A673 (cell line): ENCODE measurements at regions not wholly inside any gene's neighbourhood (a gene's known extent, or its start where the extent isn't known, plus 50 kb on each side); places are given as distances from the start of the nearest gene placed in this dataset.

Source experiments
- BruUV-seq: library from RNA; stranded (reverse); fragments of 400-500 nt; replicated peaks from 2 replicates; lab custom pipeline; 2021; lab: Mats Ljungman, UMichigan
- CTCF ChIA-PET: fragments of 300-600 bp; sonication (Branson Sonifier 250); formaldehyde crosslinking; loops from one replicate; lab custom pipeline; 2022; ENCODE audit warnings: antibody characterized with exemption; lab: Charles Lee
- POLR2A ChIA-PET: fragments of 300-600 bp; sonication (Branson Sonifier 250); formaldehyde crosslinking; loops from one replicate; lab custom pipeline; 2022; ENCODE audit warnings: antibody characterized with exemption; ENCODE audit not compliant: low non-redundant PET; lab: Charles Lee
- DNase-seq: peaks from one replicate; pipeline ENCODE4 v3.0.0-alpha.2; 2015; ENCODE audit warnings: low spot score
- H3K27ac ChIP-seq: fragments of 200-600 bp; sonication (generic); 2 replicates; pipeline ENCODE4 v1.5.1; 2016; ENCODE audit warnings: mixed run types, low read depth, mild to moderate bottlenecking, mixed read lengths, antibody characterized with exemption, low read length; ENCODE audit not compliant: poor library complexity, severe bottlenecking
- H3K27me3 ChIP-seq: fragments of 200-600 bp; sonication (generic); replicated peaks from 2 replicates; pipeline ENCODE4 v1.6.1; 2017; ENCODE audit warnings: mixed run types, low read depth, mild to moderate bottlenecking, mixed read lengths, antibody characterized with exemption, low read length; ENCODE audit not compliant: insufficient read depth, poor library complexity
- H3K36me3 ChIP-seq: fragments of 200-600 bp; sonication (generic); 2 replicates; pipeline ENCODE4 v1.6.1; 2016; ENCODE audit warnings: mixed run types, mild to moderate bottlenecking, mixed read lengths, antibody characterized with exemption, low read length; ENCODE audit not compliant: insufficient read depth, poor library complexity, severe bottlenecking
- H3K4me1 ChIP-seq: fragments of 200-600 bp; sonication (generic); 2 replicates; pipeline ENCODE4 v1.6.1; 2017; ENCODE audit warnings: mixed run types, mild to moderate bottlenecking, mixed read lengths, antibody characterized with exemption, low read length; ENCODE audit not compliant: insufficient read depth, poor library complexity, severe bottlenecking
- H3K4me3 ChIP-seq: fragments of 200-600 bp; sonication (generic); 2 replicates; pipeline ENCODE4 v1.5.1; 2016; ENCODE audit warnings: low read depth, mixed run types, mild to moderate bottlenecking, mixed read lengths, low read length; ENCODE audit not compliant: poor library complexity, severe bottlenecking
- H3K9me3 ChIP-seq: fragments of 200-600 bp; sonication (generic); 2 replicates; pipeline ENCODE4 v1.6.1; 2016; ENCODE audit warnings: mixed run types, low read depth, mild to moderate bottlenecking, mixed read lengths, antibody characterized with exemption, low read length; ENCODE audit not compliant: poor library complexity, severe bottlenecking
- CTCF ChIP-seq: fragments of 300-800, 200-600 bp; sonication (generic); conservative IDR thresholded peaks from 2 replicates; pipeline ENCODE4 v1.5.1; 2017; ENCODE audit warnings: low read depth, mild to moderate bottlenecking, antibody characterized with exemption, low read length, moderate library complexity, mixed read lengths
- EZH2 ChIP-seq: fragments of 200-600 bp; sonication (generic); IDR thresholded peaks from 2 replicates; pipeline ENCODE4 v1.6.1; 2017; ENCODE audit warnings: borderline replicate concordance, low read depth, mild to moderate bottlenecking, mixed read lengths, antibody characterized with exemption, low read length; ENCODE audit not compliant: poor library complexity, severe bottlenecking
- intact Hi-C: fragments of 100-400 bp; cut with micrococcal nuclease; formaldehyde crosslinking; loops from one replicate; pipeline ENCODE4 v1.10.0; 2022; ENCODE audit not compliant: unreplicated experiment

DNA sequence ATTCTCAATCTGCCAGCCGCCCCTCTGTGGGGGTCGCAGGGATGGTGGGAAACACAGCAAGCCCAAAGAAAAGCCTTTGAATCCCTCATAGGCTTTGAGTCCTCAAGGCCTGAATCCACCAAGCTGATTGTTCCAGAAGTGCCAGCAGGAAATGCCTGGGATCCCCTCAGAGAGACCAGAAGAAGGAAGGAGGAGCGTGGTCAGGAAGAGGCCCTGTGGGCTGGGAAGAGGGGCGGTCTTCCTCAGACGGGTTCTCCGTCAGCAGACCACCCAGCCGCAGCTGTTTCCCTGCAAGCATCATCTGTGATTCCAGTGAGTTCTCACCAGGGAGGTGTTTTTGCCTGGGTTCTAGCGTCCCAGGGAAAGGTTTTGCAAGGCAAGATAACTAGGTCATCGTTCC, 190.0 kb upstream of the KLF6 start:
- H3K36me3 ChIP-seq: no peaks in the 10 kb centered on the region
- POLR2A ChIA-PET: no interaction called here
- CTCF ChIA-PET: no interaction called here
- no TSS peak for BruUV-seq
- intact Hi-C loops: no loop called here
- H3K27me3 ChIP-seq: no peaks in the 10 kb centered on the region
- DNase-seq: no peak
- H3K4me3 ChIP-seq: no peak overlapping the region
- H3K9me3 ChIP-seq: no peaks in the 10 kb centered on the region
- no peak overlapping the region for H3K27ac ChIP-seq
- TF ChIP-seq CTCF: no peak
- no peak for TF ChIP-seq EZH2
- no peaks in the 10 kb centered on the region for H3K4me1 ChIP-seq

GRCh38 chr10:3972460-3973301, 187.7 kb upstream of the KLF6 start:
- intact Hi-C loops: no loop called here
- Histone ChIP-seq H3K9me3 (no peaks in the 10 kb centered on the region), H3K36me3 (no peaks in the 10 kb centered on the region), H3K4me3 (no peak overlapping the region), H3K27ac (no peak overlapping the region), H3K27me3 (no peaks in the 10 kb centered on the region), H3K4me1 (no peaks in the 10 kb centered on the region)
- CTCF ChIA-PET: no interaction called here
- no TSS peak for BruUV-seq
- TF ChIP-seq EZH2 (no peak), CTCF (no peak)
- DNase-seq: no peak
- POLR2A ChIA-PET: no interaction called here

GRCh38 chr10:3971713-3972112, 186.7 kb upstream of the KLF6 start:
- intact Hi-C loops: no loop called here
- no peaks in the 10 kb centered on the region for H3K27me3 ChIP-seq
- POLR2A ChIA-PET: no interaction called here
- no peaks in the 10 kb centered on the region for H3K9me3 ChIP-seq
- no peak overlapping the region for H3K4me3 ChIP-seq
- no TSS peak for BruUV-seq
- H3K4me1 ChIP-seq: no peaks in the 10 kb centered on the region
- CTCF ChIA-PET: no interaction called here
- H3K27ac ChIP-seq: no peak overlapping the region
- no peak for TF ChIP-seq EZH2
- TF ChIP-seq CTCF: no peak
- H3K36me3 ChIP-seq: no peaks in the 10 kb centered on the region
- no peak for DNase-seq
